ENCODE measurements at regions not wholly inside any gene's neighbourhood (a gene's known extent, or its start where the extent isn't known, plus 50 kb on each side); places are given as distances from the start of the nearest gene placed in this dataset.

DNA sequence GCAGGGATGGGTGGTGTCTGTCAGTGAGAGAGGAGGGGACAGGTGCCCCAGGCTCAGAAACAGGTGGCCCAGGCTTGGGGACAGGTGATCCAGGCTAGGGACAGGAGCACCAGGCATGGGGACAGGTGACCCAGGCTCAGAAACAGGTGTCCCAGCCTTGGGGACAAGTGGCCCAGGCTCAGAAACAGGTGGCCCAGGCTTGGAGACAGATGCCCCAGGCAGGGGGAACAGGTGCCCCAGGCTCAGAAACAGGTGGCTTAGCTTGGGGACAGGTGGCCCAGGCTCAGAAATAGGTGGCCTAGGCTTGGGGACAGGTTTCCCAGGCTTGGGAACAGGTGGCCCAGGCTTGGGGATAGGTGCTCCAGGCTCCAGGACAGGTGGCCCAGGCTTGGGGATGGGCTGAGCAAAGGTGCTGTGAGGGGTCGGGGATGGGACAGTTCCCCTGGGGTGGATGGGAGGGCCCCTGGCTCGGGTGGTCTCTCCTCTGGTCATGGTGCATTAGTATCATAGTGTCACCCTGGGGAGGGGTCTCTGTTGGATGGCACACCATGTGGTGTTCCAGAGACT lies 87.7 kb upstream of the C1orf174 start:
- TF ChIP-seq POLR2A (IDR thresholded peaks at IDR 0.05): no peak
- TF ChIP-seq, protein P1, sequence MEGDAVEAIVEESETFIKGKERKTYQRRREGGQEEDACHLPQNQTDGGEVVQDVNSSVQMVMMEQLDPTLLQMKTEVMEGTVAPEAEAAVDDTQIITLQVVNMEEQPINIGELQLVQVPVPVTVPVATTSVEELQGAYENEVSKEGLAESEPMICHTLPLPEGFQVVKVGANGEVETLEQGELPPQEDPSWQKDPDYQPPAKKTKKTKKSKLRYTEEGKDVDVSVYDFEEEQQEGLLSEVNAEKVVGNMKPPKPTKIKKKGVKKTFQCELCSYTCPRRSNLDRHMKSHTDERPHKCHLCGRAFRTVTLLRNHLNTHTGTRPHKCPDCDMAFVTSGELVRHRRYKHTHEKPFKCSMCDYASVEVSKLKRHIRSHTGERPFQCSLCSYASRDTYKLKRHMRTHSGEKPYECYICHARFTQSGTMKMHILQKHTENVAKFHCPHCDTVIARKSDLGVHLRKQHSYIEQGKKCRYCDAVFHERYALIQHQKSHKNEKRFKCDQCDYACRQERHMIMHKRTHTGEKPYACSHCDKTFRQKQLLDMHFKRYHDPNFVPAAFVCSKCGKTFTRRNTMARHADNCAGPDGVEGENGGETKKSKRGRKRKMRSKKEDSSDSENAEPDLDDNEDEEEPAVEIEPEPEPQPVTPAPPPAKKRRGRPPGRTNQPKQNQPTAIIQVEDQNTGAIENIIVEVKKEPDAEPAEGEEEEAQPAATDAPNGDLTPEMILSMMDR (IDR thresholded peaks at IDR 0.05): no peak
- TF ChIP-seq EP300 (IDR thresholded peaks at IDR 0.05): no peak
- no peak for TF ChIP-seq POLR2AphosphoS5 (IDR thresholded peaks at IDR 0.05)
